HL-60 (cell line): ENCODE measurements at regions not wholly inside any gene's neighbourhood (a gene's known extent, or its start where the extent isn't known, plus 50 kb on each side); places are given as distances from the start of the nearest gene placed in this dataset.

ENCODE experiments used
- DNase-seq, 2 experiments: peaks; one replicate each; pipeline ENCODE4 v3.0.0-alpha.2; 2010 to 2020; ENCODE audit warnings: low read depth in 1 of 2, low spot score in 1 of 2
- H3K27ac ChIP-seq: fragments of 250-450 bp; sonication (Bioruptor Pico); replicated peaks from 2 replicates; pipeline ENCODE4 v1.5.1; 2020; ENCODE audit warnings: mild to moderate bottlenecking, moderate library complexity
- H3K27me3 ChIP-seq: fragments of 250-450 bp; sonication (Bioruptor Pico); 2 replicates; pipeline ENCODE4 v1.5.1; 2021; ENCODE audit warnings: mild to moderate bottlenecking, moderate library complexity; ENCODE audit not compliant: insufficient read depth, poor library complexity, severe bottlenecking
- H3K4me3 ChIP-seq: replicated peaks from 2 replicates; pipeline ENCODE4 v1.5.1; 2011; ENCODE audit warnings: mild to moderate bottlenecking, control low read depth, low read length; ENCODE audit not compliant: insufficient read depth
- GABPA ChIP-seq: IDR thresholded peaks from 2 replicates; pipeline ENCODE4 v1.6.1; 2012; ENCODE audit warnings: low read depth
- POLR2AphosphoS5 ChIP-seq: IDR thresholded peaks from 2 replicates; pipeline ENCODE4 v1.6.1; 2012; ENCODE audit warnings: low read depth
- SPI1 ChIP-seq: IDR thresholded peaks from 2 replicates; pipeline ENCODE4 v1.6.1; 2012; ENCODE audit warnings: low read depth, mild to moderate bottlenecking, borderline replicate concordance
- TF ChIP-seq, protein P1 (sequence below): IDR thresholded peaks from one replicate; pipeline ENCODE4 v1.5.1; 2011; ENCODE audit warnings: low read length, control low read depth, inconsistent platforms; ENCODE audit not compliant: insufficient read depth
- TF ChIP-seq, protein P2 (sequence below): IDR thresholded peaks from 2 replicates; pipeline ENCODE4 v1.6.1; 2012; ENCODE audit warnings: low read depth; ENCODE audit not compliant: insufficient replicate concordance

DNA sequence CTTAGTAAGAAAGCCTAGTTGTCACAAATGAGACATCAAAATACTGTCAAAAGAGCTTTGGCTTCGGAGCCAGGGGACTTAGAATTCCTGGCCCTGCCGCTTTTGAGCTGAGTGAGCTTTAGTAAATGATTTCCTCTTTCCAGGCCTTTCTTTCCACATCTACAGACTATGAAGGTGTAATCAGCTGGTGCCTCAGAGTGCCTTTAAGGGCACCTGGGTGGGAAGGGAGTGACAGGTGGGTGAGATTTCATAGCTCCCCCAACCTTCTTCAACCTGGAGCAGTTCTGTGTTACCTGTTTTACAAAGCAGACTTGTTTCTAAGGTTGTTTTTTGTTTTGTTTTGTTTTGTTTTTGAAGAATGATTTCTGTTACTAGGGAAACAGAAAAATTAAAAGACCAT lies 154.7 kb upstream of the BOD1L1 start:
- H3K4me3 ChIP-seq, result no peak overlapping the region
- no peak overlapping the region for H3K27ac ChIP-seq
- H3K27me3 ChIP-seq, result no peaks in the 10 kb centered on the region
- DNase-seq, result no peak
- TF ChIP-seq, protein P1, sequence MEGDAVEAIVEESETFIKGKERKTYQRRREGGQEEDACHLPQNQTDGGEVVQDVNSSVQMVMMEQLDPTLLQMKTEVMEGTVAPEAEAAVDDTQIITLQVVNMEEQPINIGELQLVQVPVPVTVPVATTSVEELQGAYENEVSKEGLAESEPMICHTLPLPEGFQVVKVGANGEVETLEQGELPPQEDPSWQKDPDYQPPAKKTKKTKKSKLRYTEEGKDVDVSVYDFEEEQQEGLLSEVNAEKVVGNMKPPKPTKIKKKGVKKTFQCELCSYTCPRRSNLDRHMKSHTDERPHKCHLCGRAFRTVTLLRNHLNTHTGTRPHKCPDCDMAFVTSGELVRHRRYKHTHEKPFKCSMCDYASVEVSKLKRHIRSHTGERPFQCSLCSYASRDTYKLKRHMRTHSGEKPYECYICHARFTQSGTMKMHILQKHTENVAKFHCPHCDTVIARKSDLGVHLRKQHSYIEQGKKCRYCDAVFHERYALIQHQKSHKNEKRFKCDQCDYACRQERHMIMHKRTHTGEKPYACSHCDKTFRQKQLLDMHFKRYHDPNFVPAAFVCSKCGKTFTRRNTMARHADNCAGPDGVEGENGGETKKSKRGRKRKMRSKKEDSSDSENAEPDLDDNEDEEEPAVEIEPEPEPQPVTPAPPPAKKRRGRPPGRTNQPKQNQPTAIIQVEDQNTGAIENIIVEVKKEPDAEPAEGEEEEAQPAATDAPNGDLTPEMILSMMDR, result no peak
- TF ChIP-seq, protein P2, sequence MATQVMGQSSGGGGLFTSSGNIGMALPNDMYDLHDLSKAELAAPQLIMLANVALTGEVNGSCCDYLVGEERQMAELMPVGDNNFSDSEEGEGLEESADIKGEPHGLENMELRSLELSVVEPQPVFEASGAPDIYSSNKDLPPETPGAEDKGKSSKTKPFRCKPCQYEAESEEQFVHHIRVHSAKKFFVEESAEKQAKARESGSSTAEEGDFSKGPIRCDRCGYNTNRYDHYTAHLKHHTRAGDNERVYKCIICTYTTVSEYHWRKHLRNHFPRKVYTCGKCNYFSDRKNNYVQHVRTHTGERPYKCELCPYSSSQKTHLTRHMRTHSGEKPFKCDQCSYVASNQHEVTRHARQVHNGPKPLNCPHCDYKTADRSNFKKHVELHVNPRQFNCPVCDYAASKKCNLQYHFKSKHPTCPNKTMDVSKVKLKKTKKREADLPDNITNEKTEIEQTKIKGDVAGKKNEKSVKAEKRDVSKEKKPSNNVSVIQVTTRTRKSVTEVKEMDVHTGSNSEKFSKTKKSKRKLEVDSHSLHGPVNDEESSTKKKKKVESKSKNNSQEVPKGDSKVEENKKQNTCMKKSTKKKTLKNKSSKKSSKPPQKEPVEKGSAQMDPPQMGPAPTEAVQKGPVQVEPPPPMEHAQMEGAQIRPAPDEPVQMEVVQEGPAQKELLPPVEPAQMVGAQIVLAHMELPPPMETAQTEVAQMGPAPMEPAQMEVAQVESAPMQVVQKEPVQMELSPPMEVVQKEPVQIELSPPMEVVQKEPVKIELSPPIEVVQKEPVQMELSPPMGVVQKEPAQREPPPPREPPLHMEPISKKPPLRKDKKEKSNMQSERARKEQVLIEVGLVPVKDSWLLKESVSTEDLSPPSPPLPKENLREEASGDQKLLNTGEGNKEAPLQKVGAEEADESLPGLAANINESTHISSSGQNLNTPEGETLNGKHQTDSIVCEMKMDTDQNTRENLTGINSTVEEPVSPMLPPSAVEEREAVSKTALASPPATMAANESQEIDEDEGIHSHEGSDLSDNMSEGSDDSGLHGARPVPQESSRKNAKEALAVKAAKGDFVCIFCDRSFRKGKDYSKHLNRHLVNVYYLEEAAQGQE, result no peak
- TF ChIP-seq GABPA (no peak), SPI1 (no peak), POLR2AphosphoS5 (no peak)

DNA sequence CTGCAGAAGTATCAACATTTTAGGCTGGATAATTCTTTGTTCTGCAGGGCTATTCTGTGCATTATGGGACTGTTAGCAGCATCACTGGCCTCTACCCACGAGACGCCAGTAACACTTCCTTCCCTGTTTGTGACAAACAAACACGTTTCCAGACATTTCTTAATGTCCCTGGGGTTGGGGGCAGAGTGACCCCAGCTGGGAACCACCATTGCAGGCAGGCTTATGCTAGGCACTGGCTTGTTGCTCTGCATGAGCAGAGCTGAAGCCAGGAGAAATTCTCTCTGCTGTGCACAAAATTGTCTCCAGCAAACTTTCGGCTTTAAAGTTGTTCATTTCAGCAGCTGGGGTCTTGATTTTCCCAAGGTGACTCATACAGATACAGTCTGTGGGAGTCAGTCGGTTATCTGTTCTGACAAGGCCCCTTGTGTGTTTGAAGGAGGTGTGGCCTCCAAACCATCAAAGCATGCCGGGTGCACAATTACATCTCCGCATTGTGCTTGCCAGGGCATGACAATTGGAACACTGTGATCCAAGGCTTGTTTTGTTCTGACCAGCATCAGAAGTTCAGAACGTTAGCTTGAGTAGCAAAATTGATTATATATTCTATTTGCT lies 156.4 kb upstream of the BOD1L1 start:
- no peak overlapping the region for H3K4me3 ChIP-seq
- no peak for DNase-seq
- no peak overlapping the region for H3K27ac ChIP-seq
- H3K27me3 ChIP-seq, result no peaks in the 10 kb centered on the region
- no peak for TF ChIP-seq POLR2AphosphoS5
- TF ChIP-seq, protein P2, result no peak
- TF ChIP-seq SPI1, result no peak
- no peak for TF ChIP-seq GABPA
- TF ChIP-seq, protein P1, result no peak

DNA sequence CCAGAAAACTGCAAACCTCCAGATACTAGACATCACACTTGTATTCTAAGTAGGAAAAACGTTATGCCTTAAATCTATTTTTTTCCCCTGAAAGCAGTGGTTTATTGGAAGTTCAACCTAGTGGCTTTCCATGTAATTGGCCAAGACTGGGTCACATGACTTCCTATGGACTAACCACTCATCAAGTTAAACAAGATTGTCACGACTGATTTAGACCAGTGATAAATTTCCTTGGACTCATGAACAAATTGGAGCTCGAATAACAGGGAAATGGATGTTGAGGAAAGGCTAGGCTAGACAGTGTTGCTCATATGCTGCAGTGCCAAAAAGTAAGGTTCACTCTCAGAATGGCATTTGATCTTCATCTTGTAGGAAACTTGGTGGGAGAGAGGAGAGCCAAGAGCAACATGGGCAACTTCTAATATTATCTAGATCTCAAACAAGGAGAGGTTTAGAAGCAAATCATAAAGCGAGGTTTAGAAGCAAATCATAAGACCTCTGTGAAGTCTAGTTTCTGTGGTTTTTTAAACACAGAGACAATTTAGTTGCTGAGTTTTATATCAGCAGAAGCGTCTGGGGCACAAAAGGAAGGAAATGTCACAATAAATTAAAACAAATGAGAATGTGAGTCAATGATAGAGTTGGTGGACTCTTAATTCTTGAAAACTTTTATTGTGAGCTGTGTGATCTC lies 165.6 kb upstream of the BOD1L1 start:
- DNase-seq, result no peak
- TF ChIP-seq POLR2AphosphoS5 (no peak), SPI1 (no peak), GABPA (no peak)
- TF ChIP-seq, protein P1, result no peak
- TF ChIP-seq, protein P2, result no peak
- no peak overlapping the region for H3K4me3 ChIP-seq
- no peaks in the 10 kb centered on the region for H3K27me3 ChIP-seq
- no peak overlapping the region for H3K27ac ChIP-seq
